SU-DHL-6 (cell line): ENCODE measurements at regions not wholly inside any gene's neighbourhood (a gene's known extent, or its start where the extent isn't known, plus 50 kb on each side); places are given as distances from the start of the nearest gene placed in this dataset.

Source experiments
- CTCF ChIP-seq: fragments of 200-600 bp; sonication (generic); IDR thresholded peaks from one replicate; pipeline ENCODE4 v1.5.1; 2017; ENCODE audit warnings: antibody characterized with exemption, mild to moderate bottlenecking, low read length, moderate library complexity; ENCODE audit not compliant: insufficient read depth, poor library complexity, severe bottlenecking
- EZH2phosphoT487 ChIP-seq: fragments of 200-600 bp; sonication (generic), shearing (Covaris generic); conservative IDR thresholded peaks from 2 replicates; pipeline ENCODE4 v1.6.1; 2018; ENCODE audit warnings: mild to moderate bottlenecking, antibody characterized with exemption, low read length, moderate library complexity, mixed read lengths

- TF ChIP-seq CTCF (no peak), EZH2phosphoT487 (no peak)
Observed at GRCh38 chr1:221583465-221583864, 158.4 kb downstream of the DUSP10 start.
